NCI-H82 treated with DMSO at 0.1 percent for 48 hours (cell line): ENCODE measurements at regions not wholly inside any gene's neighbourhood (a gene's known extent, or its start where the extent isn't known, plus 50 kb on each side); places are given as distances from the start of the nearest gene placed in this dataset.

ENCODE experiments used
- DNase-seq: peaks from one replicate; lab custom pipeline; 2025; ENCODE audit not compliant: unreplicated experiment; lab: John Stamatoyannopoulos, UW

DNA sequence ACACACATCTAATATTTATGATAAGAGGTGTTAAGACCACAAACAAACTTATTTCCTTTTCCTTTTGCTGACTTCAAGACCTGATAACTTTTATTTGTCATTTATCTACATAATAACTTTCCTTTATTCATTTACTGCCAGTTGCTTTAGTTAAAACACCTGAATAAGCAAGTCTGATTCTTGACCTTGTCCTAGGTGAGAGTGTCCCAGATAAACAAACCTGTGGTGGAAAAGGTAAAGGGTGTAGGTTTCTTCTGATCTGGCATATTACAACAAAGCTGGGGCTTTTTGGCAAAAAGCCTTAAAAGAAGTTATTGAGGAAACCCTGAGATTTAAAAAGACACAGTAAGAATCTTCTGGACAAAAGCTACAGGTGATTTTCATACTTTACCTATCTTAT is 191.5 kb downstream of the ZBBX start:
- DNase-seq, result no peak

DNA sequence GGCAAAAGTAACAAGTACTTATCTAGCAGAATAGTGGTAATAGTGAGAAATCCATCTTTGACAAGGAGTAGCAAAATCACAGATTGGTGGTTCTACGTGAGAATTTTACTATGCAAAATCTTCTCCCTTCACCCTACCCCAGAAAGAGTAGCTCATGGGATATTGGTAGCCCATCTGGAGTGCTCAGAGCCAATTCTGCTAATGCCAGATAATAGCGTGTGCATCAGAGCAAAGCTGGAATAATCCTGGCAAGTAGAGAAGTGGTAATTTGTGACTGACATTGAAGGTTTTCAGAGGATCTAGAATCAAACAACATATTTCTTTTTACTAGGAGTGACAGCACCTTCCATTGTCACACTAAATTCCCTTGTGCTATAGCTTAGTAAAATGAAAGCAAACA is 192.9 kb downstream of the ZBBX start:
- peak; percentile 95 for DNase-seq

DNA sequence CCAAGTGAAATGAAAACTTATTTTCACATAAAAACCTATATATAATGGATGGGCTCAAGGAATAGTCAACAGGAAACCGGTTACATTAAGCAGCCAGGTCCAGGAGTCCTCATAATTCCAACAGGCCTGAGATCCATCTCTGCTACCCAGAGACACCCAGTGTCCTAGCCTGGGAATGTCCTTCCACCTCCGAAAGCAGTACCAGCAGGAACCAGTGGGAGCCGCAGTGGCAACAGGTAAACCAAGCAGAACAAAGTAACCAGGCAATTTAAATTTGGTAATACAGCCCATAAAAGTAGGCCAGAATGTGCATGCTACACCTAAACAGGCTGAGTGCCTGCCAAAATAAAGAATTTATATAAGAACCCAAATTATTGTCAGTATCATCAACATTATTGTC is 195.6 kb downstream of the ZBBX start:
- DNase-seq, result no peak

DNA sequence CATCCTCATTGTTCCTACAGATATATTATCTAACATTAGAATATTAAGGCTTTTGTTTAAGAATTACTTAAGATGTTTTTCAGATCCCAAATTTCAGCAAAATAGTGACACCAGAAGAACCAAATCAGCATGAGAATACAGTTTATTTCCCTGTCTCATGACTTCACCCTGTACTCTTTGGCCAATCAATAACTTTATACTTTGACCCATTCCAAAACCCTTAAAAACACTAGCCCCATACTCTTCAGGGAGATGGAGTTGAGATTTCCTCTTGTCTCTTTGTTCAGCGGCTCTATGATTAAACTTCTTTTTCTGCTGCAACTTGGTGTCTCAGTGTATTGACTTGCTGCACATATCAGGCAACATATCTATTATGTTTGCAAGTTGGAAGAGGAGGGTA is 207.7 kb downstream of the ZBBX start:
- DNase-seq, result no peak

DNA sequence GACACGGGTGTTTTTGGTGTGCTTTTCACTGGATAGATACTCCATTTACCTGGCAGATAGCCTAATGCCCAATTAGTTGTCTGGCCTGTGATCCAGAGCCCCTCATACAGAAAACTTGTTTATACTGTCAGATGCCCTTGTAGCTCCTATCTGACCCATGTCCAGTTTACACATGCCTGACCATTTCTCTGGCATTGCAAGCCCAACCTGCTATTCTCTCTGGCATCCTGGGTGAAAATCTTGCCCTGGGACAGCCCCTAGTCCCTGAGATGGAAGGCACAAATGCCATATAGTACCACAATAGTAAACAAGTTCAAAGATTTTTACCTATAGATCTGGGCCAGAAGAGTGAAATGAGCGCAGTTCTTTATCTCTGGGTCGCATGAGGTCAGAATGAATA is 212.6 kb downstream of the ZBBX start:
- no peak for DNase-seq

DNA sequence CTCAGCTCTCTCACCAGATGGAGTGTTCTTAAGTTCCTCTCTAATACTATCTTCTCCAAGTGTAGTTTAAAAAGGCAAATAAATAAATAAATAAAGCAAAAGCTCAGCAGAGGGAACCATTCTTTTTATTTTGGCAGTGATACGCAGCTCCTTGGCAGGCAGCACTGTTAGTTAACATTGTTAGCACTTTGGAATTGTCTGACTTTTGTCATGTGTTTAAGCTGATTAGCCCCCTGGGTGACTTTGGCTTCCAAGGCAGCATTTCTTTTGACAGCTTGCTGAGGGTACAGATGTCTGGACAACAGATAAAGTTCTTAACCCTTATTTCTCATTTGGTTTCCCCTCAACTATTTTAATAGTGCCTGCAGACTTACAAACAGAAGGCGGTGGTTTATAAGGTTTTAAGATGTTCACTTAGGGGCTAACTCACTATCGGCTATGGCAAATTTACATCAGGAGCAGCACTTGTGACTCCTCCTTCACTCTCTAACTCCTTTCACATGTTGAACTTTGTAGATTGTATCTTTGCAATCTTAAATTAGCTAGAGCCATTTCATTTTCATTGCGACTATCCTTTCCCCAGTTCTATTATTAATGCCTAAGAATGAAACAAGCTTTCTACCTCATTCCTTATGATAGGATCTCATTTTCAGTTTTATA is 213.4 kb downstream of the ZBBX start:
- DNase-seq, result peak; percentile 89

DNA sequence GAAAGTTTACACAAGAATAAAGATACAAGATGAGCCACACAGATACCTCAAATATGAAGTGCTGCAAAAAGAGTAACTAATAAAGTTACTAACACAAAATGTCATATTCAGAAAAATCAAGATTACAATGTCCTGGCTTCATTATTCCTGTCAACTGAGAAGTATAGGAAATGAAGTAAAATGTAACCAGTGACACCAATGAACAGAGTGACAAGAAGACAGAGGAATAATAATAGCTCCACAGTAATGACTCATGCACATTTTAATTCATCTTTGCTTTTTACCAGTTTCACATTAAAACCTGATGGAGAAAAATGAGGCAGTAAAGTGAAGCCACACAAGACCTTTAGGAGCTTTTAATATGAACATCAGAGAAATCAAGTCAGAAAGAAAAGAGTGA is 214.1 kb downstream of the ZBBX start:
- no peak for DNase-seq

DNA sequence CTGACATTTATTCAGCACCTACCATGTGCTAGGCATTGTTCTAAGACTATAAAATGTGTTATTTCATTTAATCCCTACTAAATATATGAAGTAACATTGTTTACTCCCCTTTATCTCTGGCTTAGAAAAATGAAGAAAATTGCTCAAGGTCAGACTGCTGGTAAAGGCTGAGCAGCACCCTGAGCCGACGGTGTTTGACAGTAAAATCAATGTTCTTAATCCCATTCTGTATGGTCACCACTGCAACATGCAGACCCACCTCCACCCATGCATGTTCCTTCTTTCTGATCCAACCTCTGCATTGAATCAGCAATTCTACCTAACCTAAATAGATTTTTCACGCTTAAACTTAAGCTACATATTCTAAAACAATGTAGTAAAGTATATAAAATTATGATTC is 216.5 kb downstream of the ZBBX start:
- peak; percentile 57 for DNase-seq

DNA sequence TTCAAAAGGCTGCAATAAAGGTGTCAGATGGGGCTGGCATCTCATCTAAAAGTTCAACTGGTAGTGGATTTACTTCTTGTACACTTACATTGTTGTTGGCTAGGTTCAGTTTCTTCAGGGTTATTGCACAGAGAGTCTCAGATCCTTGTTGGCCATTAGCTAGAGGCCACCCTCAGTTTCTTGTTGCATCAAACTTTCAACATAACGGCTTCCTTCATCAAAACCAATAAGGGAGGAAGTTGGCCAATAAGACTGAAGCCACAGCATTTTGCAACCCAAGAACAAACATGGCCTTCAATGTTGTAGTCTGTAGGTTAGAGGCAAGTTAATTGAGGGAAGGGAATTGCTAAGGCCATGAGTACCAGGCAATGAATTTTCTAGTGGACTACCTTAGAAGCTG is 218.0 kb downstream of the ZBBX start:
- DNase-seq, result no peak

DNA sequence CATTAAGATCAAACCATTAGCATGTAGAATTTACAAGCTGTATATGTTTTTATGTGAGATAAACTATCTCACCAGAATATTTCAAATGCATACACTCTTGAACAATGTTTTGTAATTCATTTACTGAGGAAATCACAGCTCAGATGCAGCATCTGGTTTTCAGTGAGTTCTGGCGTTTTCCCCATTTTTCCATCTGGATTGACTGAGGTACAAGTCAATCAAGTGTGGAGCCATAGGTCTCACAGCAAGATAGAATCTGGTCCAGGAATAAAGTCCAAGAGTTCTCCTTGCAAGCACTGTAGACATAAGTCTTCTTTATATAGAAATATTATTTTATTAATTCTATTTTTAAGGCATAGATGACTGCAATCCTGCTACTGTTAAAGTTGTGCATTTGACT is 219.3 kb downstream of the ZBBX start:
- no peak for DNase-seq

DNA sequence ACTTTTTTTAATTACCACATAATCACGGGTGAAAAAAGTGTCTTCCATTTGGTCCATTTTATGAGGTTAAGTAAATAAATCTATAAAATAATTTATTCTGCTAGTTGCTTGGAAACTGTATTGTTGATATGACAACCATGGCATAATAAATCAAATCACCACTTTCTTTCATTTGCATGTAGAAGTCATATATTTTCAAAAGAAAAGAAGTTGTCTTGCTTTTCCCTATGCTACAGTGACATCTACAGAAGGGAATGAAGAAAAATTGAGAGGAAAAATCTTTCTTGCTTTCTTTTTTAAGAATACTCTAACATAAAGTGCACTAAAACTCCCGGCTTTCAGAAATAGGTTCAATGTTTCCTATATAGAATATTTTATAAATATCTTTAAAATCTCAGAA is 228.5 kb downstream of the ZBBX start:
- no peak for DNase-seq

DNA sequence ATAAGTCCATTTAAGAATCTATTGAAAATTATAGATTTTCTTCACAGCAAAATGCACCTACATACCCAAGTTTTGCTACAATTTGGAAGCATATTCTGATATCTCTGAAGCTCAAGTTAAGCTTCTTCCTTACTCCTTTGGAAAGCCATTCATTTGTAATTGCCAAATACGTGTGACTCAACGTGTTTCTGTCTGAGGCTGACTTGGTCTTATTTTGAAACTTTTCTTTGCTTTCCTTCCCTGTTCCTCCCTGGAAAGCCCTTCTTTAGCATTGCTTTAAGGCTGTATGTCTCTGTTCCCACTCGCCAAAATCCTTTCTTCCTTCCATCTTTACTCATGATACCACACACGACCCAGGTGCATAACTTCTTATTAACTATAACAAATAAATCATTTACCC is 232.0 kb downstream of the ZBBX start:
- DNase-seq, result no peak

DNA sequence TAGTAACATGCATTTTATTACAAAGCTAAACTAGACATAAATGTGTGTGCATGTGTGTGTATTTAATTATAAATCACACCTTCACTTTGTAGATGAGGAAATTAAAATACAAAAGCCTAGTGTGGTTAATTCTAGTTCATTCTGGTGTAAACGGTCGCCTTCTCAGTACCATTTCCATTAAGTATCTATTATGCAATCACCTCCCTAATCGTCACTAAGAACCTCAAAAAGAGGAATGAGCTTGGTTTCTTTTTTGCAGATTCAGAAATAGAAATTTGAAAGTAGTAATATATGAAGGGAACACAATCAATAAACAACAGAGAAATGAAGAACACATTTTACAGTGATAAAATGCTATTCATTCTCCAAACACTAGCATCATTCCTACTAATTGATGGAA is 233.2 kb downstream of the ZBBX start:
- DNase-seq, result no peak

DNA sequence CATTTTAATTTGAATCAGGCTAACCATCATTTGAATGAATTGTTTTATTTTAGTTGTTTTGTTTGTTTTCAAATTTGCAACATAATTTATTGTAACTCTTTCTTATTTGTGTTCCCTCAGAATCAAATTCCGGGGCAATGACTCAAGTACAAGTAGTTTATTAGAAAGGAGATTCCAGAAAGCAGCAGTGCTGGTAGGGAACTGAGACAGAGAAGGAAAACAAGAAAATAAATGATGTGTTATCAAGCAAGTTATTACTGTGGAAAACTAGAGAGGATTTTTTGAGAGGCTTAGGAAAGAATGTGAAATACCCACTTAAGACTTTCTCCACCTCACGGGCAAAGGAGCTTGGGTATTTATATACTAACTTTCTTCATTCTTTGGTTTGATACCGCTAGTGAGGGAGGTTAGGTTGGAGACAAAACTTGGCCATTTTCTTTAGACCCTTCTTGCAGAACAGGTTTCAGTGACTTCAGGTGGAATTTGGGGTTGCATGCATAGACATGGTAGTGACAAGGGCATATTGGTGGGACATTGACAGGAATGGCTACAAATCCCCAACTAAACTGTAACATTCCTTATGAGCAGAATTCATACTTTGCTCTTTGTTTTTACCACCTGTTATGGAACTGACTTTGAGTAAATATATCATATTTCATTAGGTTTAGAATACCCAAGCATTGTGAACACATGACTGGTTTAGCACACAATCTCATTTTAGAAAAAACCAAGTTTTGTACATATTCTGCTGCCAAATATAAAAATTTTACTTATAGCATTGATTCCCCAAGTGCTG is 254.3 kb downstream of the ZBBX start:
- DNase-seq, result no peak

DNA sequence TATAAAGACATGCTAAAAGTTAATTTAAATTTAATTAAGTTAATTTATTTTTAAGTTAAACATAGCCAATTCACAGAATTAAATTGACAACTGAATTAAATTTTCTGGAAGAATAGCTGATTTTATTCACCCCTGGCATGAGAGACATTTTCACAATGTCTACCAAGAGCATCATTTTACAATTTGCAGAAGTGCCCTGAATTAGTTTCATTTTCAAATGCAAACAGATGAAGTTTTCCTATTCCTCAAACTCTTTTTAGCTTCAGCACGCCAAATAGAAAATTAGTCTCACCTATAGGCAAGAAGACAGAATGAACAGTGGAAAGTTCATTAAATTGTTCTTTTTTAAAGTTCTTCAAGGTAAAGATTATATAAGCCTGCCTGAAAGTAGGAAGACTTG is 259.3 kb downstream of the ZBBX start:
- no peak for DNase-seq

DNA sequence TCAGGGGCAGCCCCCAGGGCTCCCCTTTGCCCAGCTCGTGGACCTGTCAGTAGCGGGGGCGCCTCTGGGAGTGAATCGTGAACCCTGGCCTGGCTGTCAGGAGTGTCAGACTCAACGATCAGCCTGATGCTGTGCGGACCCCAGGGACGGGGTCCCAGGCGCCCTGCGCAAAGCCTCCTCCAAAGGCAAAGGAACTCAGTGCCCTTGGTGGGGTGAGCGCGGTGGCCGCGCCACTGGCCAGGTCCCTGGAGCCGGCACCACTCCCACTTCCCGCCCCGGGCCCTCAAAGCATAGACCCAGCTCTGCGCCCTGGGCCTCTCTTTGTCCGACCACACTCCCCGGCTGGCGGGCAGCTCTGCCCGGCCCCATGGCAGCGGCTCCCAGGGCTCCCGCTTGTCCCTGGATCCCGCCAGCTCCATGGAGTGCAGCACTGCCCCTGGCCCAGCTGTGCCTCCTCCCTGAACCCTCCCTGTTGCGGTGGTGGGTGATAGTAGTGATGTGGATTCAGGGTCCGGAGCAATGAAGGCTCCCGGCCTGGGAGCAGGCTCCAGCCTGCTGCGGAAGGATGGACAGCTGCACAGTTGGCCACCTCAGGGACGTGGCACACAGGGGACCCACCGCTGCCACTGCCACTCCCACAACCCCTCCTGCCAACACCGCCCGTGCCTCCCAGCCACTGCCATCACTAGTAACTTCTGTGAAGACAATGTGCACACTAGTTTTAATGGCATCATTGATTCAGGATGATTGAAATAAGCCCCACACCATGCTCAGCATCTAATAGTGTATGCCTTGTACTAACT is 263.8 kb downstream of the ZBBX start:
- DNase-seq, result no peak

DNA sequence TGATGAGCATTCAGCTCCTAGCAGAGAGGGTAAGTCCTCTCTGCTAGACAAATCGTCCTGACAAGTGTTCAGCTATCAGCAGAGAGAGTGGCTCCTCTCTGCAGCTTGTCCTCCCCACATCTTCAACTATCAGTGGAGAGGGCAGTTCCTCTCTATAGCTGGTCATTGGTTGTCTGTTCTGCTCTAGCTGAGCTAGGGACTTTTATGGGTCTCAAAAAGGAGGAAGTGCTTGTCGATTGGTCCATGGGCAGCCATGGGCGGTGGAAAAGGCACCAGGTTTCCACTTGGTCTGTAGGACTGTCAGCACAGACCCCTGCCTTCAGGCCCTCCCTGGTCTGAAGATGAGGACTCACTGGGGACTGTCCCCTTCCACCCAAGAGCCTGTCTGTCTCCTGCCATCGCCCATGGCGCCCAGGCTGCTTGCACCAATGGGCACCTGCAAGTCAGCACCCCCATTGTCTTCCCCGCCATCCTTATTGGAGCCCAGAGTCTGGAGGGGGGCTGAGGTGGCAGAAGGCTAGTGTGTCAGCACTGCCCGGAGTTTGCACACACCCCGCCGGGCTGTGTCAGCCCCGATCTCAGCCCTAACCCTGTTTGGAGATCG is 264.7 kb downstream of the ZBBX start:
- no peak for DNase-seq

DNA sequence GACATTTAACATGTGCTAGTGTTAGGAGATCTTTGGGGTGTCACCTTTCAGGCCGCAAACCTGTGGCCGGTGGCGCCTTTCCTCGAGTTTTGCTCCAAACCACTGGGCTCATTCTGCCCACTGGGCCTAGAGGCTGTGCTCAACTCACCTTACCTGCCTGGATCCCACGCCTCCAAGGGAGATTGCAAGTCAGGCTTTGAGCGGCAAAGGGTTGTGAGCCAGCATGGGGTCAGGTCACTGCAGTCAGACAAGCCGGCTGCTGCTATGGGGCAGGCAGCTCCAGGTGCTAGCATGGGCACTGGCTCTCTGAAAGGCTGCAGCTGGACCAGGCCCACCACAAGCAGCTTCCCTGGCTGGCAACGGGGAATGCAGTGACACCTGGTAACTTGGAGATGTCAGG is 265.5 kb downstream of the ZBBX start:
- no peak for DNase-seq

DNA sequence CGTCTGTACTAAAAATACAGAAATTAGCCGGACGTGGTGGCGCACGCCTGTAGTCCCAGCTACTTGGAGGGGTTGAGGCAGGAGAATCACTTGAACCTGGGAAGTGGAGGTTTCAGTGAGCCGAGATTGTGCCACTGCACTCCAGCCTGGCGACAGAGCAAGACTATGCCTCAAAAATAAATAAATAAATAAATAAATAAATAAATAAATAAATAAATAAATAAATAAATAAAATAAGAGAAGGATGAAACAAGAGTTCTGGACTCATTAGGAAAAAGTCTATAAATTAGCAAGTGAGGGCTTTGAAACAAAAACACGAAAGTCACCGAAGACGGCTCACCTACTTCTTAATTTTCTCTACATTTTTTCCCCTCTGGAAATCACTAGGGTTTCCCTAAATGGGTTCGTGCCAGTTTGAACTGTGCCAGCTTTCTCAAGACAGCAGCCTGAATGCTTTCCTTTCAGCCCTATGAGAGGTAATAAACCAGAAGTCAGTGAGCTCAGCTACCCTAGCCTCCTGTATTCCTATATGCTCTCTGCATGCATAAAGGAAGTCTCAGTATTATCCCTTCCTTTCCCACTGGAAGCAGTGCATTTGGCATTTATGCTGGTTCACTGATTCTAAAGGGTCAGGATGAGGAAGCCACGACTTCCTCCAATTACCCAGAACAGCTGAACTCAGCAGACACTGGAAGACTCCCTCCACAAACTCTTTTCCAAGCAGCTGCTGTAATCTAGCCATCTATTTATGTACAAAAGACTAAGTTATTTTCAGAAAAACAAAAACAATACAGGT is 266.9 kb downstream of the ZBBX start:
- no peak for DNase-seq

DNA sequence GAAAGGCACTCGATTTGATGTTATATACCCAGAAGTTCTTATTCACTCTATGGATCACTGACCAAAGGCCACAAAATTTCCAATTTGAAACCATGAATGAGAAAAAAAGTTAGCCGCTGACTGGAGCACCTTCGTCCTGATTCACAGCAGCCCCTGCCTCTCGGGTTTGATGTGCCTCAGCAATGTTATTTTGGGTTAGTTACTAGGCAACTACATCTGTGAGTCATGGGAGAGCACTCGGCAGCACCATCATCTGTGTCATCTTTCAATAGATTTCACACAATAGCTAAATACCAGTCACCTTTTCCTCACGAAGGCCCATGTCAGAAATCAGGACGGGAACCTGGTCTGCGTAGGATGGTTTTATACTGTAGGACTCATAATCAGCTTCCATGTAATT is 269.2 kb downstream of the ZBBX start:
- DNase-seq, result no peak

DNA sequence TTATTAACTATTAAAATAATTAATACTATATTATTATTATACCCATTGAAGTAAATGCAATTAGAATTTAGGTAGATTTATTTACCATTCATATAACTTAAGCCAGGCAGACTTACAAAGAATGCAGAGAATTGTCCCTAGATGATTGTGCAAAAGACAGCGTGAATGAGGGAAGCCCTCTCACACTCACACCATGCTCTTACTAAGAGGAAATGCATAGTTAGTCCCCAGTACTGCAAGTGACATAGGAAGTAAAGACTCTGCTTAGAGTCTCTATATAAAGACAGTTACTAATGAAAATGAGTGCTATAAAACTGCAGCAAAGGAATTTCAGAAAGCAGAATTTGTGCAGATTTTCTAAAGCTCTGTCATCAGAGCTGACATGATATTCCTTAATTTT is 270.4 kb downstream of the ZBBX start:
- DNase-seq, result no peak
